B cell (primary cell): ENCODE measurements at regions not wholly inside any gene's neighbourhood (a gene's known extent, or its start where the extent isn't known, plus 50 kb on each side); places are given as distances from the start of the nearest gene placed in this dataset.

Experiments used
- CTCF ChIP-seq: fragments of 200-600 bp; IDR thresholded peaks from one replicate; pipeline ENCODE4 v1.8.0; 2022; ENCODE audit warnings: antibody characterized with exemption, mild to moderate bottlenecking
- EZH2 ChIP-seq: IDR thresholded peaks from 2 replicates; pipeline ENCODE4 v1.6.1; 2012; ENCODE audit warnings: borderline replicate concordance, low read depth, mild to moderate bottlenecking, moderate library complexity, low read length; ENCODE audit not compliant: insufficient read depth, poor library complexity, severe bottlenecking

DNA sequence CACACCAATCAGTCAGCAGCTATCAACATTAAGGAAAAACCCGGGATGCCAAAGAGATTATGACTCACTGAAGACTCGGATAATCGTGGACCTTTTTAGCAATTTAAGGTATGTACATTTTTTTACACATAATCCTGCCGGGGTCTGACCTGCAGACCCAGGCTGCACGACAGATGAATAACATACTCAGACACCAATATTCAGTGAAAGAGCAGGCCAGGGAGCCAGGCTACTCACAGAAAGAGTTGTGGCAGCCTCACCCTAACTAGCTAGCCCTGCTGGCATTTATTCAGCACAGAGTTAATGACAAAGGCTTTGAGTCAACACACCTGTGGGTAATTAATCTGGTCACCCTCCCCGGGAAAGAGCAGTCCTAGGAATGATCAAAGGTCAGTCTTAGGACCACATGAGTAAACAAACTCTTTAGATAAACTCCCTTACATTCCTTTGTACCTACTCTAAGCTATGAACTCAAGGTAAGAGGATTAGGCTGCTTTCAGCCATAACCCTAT, 727.5 kb downstream of the TBL1XR1 start:
- no peak for TF ChIP-seq CTCF
- no peak for TF ChIP-seq EZH2
